ENCODE measurements at regions not wholly inside any gene's neighbourhood (a gene's known extent, or its start where the extent isn't known, plus 50 kb on each side); places are given as distances from the start of the nearest gene placed in this dataset.
"Not testable (repeated sequence)": the region's sequence is repeated elsewhere in the genome, so short reads cannot be mapped to it uniquely, and the experiment has no call there.

- in situ Hi-C loops (cut with HindIII; ENCODE audit: low sequenced_read_pairs): no loop called here
- no peak overlapping the region for H3K4me3 ChIP-seq (ENCODE audit: low read depth, low read length)
- TF ChIP-seq, protein P1, sequence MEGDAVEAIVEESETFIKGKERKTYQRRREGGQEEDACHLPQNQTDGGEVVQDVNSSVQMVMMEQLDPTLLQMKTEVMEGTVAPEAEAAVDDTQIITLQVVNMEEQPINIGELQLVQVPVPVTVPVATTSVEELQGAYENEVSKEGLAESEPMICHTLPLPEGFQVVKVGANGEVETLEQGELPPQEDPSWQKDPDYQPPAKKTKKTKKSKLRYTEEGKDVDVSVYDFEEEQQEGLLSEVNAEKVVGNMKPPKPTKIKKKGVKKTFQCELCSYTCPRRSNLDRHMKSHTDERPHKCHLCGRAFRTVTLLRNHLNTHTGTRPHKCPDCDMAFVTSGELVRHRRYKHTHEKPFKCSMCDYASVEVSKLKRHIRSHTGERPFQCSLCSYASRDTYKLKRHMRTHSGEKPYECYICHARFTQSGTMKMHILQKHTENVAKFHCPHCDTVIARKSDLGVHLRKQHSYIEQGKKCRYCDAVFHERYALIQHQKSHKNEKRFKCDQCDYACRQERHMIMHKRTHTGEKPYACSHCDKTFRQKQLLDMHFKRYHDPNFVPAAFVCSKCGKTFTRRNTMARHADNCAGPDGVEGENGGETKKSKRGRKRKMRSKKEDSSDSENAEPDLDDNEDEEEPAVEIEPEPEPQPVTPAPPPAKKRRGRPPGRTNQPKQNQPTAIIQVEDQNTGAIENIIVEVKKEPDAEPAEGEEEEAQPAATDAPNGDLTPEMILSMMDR (IDR thresholded peaks at IDR 0.05; ENCODE audit: low read depth, low read length, missing control alignments): no peak
Observed at GRCh38 chr6:140494321-140495108, 1120.1 kb upstream of the CITED2 start.

DNA sequence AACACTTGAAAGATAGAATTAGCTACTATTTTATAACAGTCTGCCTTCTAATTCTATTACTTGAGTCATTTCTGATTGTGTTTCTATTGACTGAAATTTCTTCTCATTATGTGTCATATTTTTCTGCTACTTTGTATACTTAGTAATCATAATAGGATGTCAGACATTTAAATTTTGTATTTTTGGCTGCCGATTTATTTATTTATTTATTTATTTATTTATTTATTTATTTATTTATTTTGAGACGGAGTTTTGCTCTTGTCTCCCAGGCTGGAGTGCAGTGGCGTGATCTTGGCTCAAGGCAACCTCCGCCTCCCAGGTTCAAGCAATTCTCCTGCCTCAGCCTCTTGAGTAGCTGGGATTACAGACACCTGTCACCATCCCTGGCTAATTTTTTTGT is 1119.0 kb upstream of the CITED2 start:
- in situ Hi-C loops (cut with HindIII; ENCODE audit: low sequenced_read_pairs); H3K4me3 ChIP-seq (ENCODE audit: low read depth, low read length); DNase-seq (ENCODE audit: low read depth): not testable (repeated sequence)

More at GRCh38 chr6:140494321-140495108, 1120.1 kb upstream of the CITED2 start:
- DNase-seq (ENCODE audit: low read depth): no peak

- TF ChIP-seq, protein P1 (IDR thresholded peaks at IDR 0.05; ENCODE audit: low read depth, low read length, missing control alignments): no peak
- H3K4me3 ChIP-seq (ENCODE audit: low read depth, low read length): no peak overlapping the region
- DNase-seq (ENCODE audit: low read depth): no peak
- in situ Hi-C loops (cut with HindIII; ENCODE audit: low sequenced_read_pairs): no loop called here
Observed at GRCh38 chr6:140490081-140490480, 1115.6 kb upstream of the CITED2 start.

- no peak overlapping the region for H3K4me3 ChIP-seq (ENCODE audit: low read depth, low read length)
- DNase-seq (ENCODE audit: low read depth): no peak
- in situ Hi-C loops (cut with HindIII; ENCODE audit: low sequenced_read_pairs): no loop called here
- TF ChIP-seq, protein P1 (IDR thresholded peaks at IDR 0.05; ENCODE audit: low read depth, low read length, missing control alignments): no peak
Observed at GRCh38 chr6:140487586-140487985, 1113.1 kb upstream of the CITED2 start.

- DNase-seq (ENCODE audit: low read depth): no peak
- TF ChIP-seq, protein P1 (IDR thresholded peaks at IDR 0.05; ENCODE audit: low read depth, low read length, missing control alignments): no peak
- in situ Hi-C loops (cut with HindIII; ENCODE audit: low sequenced_read_pairs): no loop called here
- no peak overlapping the region for H3K4me3 ChIP-seq (ENCODE audit: low read depth, low read length)
Observed at GRCh38 chr6:140486450-140487361, 1112.3 kb upstream of the CITED2 start.

DNA sequence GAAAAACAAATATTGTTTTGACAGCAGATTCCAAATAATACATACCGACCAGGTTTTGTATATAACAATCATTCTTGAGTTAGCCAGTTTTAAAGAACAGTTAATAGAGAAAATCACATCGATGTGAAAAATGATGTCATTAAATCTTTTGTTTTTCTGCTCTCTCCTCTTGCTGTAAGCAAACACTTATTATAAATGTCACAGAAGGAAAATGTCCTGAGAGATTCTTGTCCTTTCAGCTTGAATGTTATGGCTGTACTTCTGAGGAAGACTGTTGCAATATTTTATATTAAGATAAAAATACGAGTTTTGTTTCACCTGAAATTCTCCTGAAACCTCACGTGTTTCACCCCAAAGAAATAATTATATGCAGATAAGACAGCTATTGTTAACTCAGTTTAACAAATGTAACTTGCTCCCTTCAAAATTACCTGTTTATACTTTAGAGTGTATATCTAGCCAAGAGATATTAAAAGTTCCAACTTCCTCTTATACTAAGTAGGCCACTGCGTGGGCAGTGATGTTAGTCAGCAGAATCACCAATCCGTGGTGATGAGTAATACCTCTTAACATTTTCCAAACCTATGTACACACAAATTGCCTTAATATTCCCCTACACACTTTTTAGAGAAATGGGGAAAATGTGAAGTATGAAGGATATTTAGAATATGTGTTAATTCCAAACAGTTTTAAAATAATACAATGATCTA is 1111.4 kb upstream of the CITED2 start:
- DNase-seq (ENCODE audit: low read depth): peak; percentile 43
- in situ Hi-C loops (cut with HindIII; ENCODE audit: low sequenced_read_pairs): no loop called here
- TF ChIP-seq, protein P1 (IDR thresholded peaks at IDR 0.05; ENCODE audit: low read depth, low read length, missing control alignments): no peak
- H3K4me3 ChIP-seq (ENCODE audit: low read depth, low read length): no peak overlapping the region
